HUDEP-2 (cell line): ENCODE measurements at regions not wholly inside any gene's neighbourhood (a gene's known extent, or its start where the extent isn't known, plus 50 kb on each side); places are given as distances from the start of the nearest gene placed in this dataset.
"Not testable (repeated sequence)": the region's sequence is repeated elsewhere in the genome, so short reads cannot be mapped to it uniquely, and the experiment has no call there.

Experiments used
- DNase-seq, 76 experiments: peaks; one replicate each; lab custom pipeline; 2025; ENCODE audit not compliant: unreplicated experiment in 76 of 76; lab: John Stamatoyannopoulos, UW

GRCh38 chr2:16104315-16104948, 164.1 kb downstream of the MYCN start:
- DNase-seq: no peak

GRCh38 chr2:16103614-16104314, 163.4 kb downstream of the MYCN start:
- DNase-seq: no peak

GRCh38 chr2:16102976-16103380, 162.6 kb downstream of the MYCN start:
- DNase-seq: no peak

- DNase-seq: no peak
Measured at GRCh38 chr2:16102358-16102975, 162.1 kb downstream of the MYCN start.

GRCh38 chr2:16101196-16101595, 160.8 kb downstream of the MYCN start:
- no peak for DNase-seq

GRCh38 chr2:16100006-16100405, 159.7 kb downstream of the MYCN start:
- DNase-seq: no peak

GRCh38 chr2:16099326-16099725, 159.0 kb downstream of the MYCN start:
- DNase-seq: no peak

- no peak for DNase-seq
Measured at GRCh38 chr2:16096962-16097361, 156.6 kb downstream of the MYCN start.

GRCh38 chr2:16095483-16095882, 155.1 kb downstream of the MYCN start:
- DNase-seq: not testable (repeated sequence)

GRCh38 chr2:16094811-16095210, 154.5 kb downstream of the MYCN start:
- DNase-seq: no peak

GRCh38 chr2:16093639-16094529, 153.5 kb downstream of the MYCN start:
- no peak for DNase-seq

GRCh38 chr2:16092861-16093638, 152.7 kb downstream of the MYCN start:
- no peak for DNase-seq

- DNase-seq: no peak
Measured at GRCh38 chr2:16091576-16092282, 151.4 kb downstream of the MYCN start.

- no peak for DNase-seq
Measured at GRCh38 chr2:16090650-16091575, 150.6 kb downstream of the MYCN start.

GRCh38 chr2:16089491-16089890, 149.1 kb downstream of the MYCN start:
- not testable (repeated sequence) for DNase-seq

- no peak for DNase-seq
Measured at GRCh38 chr2:16088802-16089112, 148.4 kb downstream of the MYCN start.

GRCh38 chr2:16088035-16088801, 147.9 kb downstream of the MYCN start:
- DNase-seq: no peak

GRCh38 chr2:16086136-16086535, 145.8 kb downstream of the MYCN start:
- not testable (repeated sequence) for DNase-seq
